ENCODE measurements at regions not wholly inside any gene's neighbourhood (a gene's known extent, or its start where the extent isn't known, plus 50 kb on each side); places are given as distances from the start of the nearest gene placed in this dataset.

DNA sequence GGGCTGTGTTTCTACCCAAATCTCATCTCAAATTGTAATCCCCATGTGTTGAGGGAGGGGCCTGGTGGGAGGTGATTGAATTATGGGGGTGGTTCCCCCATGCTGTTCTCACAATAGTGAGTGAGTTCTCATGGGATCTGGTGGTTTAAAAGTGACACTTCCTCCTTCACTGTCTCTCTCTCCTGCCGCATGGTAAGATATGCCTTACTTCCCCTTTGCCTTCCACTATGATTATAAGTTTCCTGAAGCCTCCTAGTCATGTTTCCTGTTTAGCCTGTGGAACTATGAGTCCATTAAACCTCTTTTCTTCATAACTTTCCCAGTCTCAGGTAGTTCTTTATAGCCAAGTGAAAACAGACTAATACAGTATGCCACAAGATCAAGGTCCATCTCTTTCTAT is 70.0 kb upstream of the MSX1 start:
- Histone ChIP-seq H3K9me3 (ENCODE audit: low read length) (no peaks in the 10 kb centered on the region), H3K36me3 (ENCODE audit: insufficient read depth, low read length) (no peaks in the 10 kb centered on the region), H3K27me3 (ENCODE audit: insufficient read depth, low read length, poor library complexity, severe bottlenecking) (no peaks in the 10 kb centered on the region), H3K27ac (ENCODE audit: low read depth, low read length) (no peak overlapping the region), H3K4me1 (ENCODE audit: insufficient read depth, low read length) (no peaks in the 10 kb centered on the region), H3K4me3 (ENCODE audit: low read length) (no peak overlapping the region)
- Mint-ChIP-seq H3K27me3 (peaks cover 7 to 13% of the 10 kb centered on the region in 2 donors), H3K4me3 (no peak overlapping the region), H3K4me1 (no peaks in the 10 kb centered on the region), H3K27ac (no peak overlapping the region), H3K9me3 (peaks cover 20 to 54% (median 32%) of the 10 kb centered on the region in 5 donors), H3K36me3 (peaks cover 0 to 37% (median 2%) of the 10 kb centered on the region in 3 donors)
- ChIA-PET POLR2A (no interaction called here), CTCF (no interaction called here)
- DNase-seq, result no peak

DNA sequence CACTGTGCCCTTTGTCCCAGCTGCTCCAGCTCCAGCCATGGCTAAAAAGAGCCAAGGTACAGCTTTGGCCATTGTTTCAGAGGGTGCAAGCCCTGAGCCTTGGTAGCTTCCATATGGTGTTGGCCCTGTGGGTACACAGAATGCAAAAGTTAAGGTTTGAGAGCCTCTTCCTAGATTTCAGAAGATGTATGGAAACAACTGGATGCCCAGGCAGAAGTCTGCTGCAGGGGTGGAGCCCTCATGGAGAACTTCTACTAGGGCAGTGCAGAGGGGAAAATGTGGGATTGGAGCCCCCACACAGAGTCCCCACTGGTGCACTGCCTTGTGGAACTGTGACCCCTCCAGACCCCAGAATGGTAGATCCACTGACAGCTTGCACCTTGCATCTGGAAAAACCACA is 70.9 kb upstream of the MSX1 start:
- Histone ChIP-seq H3K27me3 (ENCODE audit: insufficient read depth, low read length, poor library complexity, severe bottlenecking) (no peaks in the 10 kb centered on the region), H3K4me1 (ENCODE audit: insufficient read depth, low read length) (no peaks in the 10 kb centered on the region), H3K9me3 (ENCODE audit: low read length) (no peaks in the 10 kb centered on the region), H3K36me3 (ENCODE audit: insufficient read depth, low read length) (no peaks in the 10 kb centered on the region), H3K4me3 (ENCODE audit: low read length) (no peak overlapping the region), H3K27ac (ENCODE audit: low read depth, low read length) (no peak overlapping the region)
- DNase-seq, result no peak
- peaks cover 20 to 52% (median 32%) of the 10 kb centered on the region in 5 donors for H3K9me3 Mint-ChIP-seq
- peaks cover 7 to 9% of the 10 kb centered on the region in 2 donors for H3K27me3 Mint-ChIP-seq
- no peak overlapping the region for H3K4me3 Mint-ChIP-seq
- H3K36me3 Mint-ChIP-seq, result peaks cover 0 to 37% (median 2%) of the 10 kb centered on the region in 3 donors
- no peaks in the 10 kb centered on the region for H3K4me1 Mint-ChIP-seq
- ChIA-PET CTCF (no interaction called here), POLR2A (no interaction called here)
- H3K27ac Mint-ChIP-seq, result no peak overlapping the region

GRCh38 chr4:4787421-4787820 is 72.0 kb upstream of the MSX1 start:
- Histone ChIP-seq H3K27ac (ENCODE audit: low read depth, low read length) (no peak overlapping the region), H3K4me3 (ENCODE audit: low read length) (no peak overlapping the region), H3K36me3 (ENCODE audit: insufficient read depth, low read length) (no peaks in the 10 kb centered on the region), H3K27me3 (ENCODE audit: insufficient read depth, low read length, poor library complexity, severe bottlenecking) (no peaks in the 10 kb centered on the region), H3K4me1 (ENCODE audit: insufficient read depth, low read length) (no peaks in the 10 kb centered on the region), H3K9me3 (ENCODE audit: low read length) (no peaks in the 10 kb centered on the region)
- no peak for DNase-seq
- H3K27ac Mint-ChIP-seq, result no peak overlapping the region
- H3K4me3 Mint-ChIP-seq, result no peak overlapping the region
- no peaks in the 10 kb centered on the region for H3K4me1 Mint-ChIP-seq
- peaks cover 20 to 54% (median 30%) of the 10 kb centered on the region in 5 donors for H3K9me3 Mint-ChIP-seq
- peaks cover 0 to 9% of the 10 kb centered on the region in 2 donors for H3K27me3 Mint-ChIP-seq
- ChIA-PET POLR2A (no interaction called here), CTCF (no interaction called here)
- H3K36me3 Mint-ChIP-seq, result peaks cover 0 to 30% (median 0%) of the 10 kb centered on the region in 3 donors

DNA sequence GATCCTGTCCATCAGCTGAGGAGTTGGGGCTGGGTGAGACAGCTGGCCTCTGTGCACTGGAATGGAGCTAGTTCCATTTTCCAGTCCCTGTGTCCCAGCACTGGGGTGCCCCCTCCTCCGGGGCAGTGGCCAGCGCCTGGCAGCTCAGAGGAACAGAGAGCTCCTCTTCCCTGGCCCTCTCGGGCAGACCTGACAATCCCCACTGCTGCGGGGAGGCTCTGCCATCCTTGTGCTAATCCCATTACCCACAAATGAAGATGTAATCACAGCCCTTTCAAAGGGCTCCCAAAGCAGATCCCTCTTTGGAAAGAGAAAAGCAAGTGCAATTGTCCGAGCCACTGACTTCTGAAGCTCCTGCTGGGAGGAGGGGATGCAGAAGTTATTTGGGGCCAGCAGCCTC is 75.1 kb upstream of the MSX1 start:
- H3K4me1 Mint-ChIP-seq, result no peaks in the 10 kb centered on the region
- DNase-seq, result no peak
- peaks cover 0 to 21% (median 0%) of the 10 kb centered on the region in 3 donors for H3K36me3 Mint-ChIP-seq
- no peaks in the 10 kb centered on the region for H3K9me3 ChIP-seq (ENCODE audit: low read length)
- no peak overlapping the region for H3K27ac ChIP-seq (ENCODE audit: low read depth, low read length)
- ChIA-PET POLR2A (no interaction called here), CTCF (no interaction called here)
- no peaks in the 10 kb centered on the region for H3K27me3 ChIP-seq (ENCODE audit: insufficient read depth, low read length, poor library complexity, severe bottlenecking)
- no peak overlapping the region for H3K27ac Mint-ChIP-seq
- peak overlapping the region in 1 of 7 donors; percentile 40 for H3K4me3 Mint-ChIP-seq
- peaks cover 12 to 45% (median 20%) of the 10 kb centered on the region in 5 donors for H3K9me3 Mint-ChIP-seq
- H3K4me3 ChIP-seq (ENCODE audit: low read length), result no peak overlapping the region
- H3K4me1 ChIP-seq (ENCODE audit: insufficient read depth, low read length), result no peaks in the 10 kb centered on the region
- no peaks in the 10 kb centered on the region for H3K36me3 ChIP-seq (ENCODE audit: insufficient read depth, low read length)
- peaks cover 0 to 12% of the 10 kb centered on the region in 2 donors for H3K27me3 Mint-ChIP-seq

GRCh38 chr4:4783847-4784246 is 75.6 kb upstream of the MSX1 start:
- ChIA-PET POLR2A (no interaction called here), CTCF (no interaction called here)
- Histone ChIP-seq H3K36me3 (ENCODE audit: insufficient read depth, low read length) (no peaks in the 10 kb centered on the region), H3K27me3 (ENCODE audit: insufficient read depth, low read length, poor library complexity, severe bottlenecking) (no peaks in the 10 kb centered on the region), H3K9me3 (ENCODE audit: low read length) (no peaks in the 10 kb centered on the region), H3K4me1 (ENCODE audit: insufficient read depth, low read length) (no peaks in the 10 kb centered on the region), H3K4me3 (ENCODE audit: low read length) (no peak overlapping the region), H3K27ac (ENCODE audit: low read depth, low read length) (no peak overlapping the region)
- Mint-ChIP-seq H3K36me3 (peaks cover 0 to 16% (median 0%) of the 10 kb centered on the region in 3 donors), H3K27ac (peak overlapping the region in 1 of 8 donors; percentile 33), H3K4me3 (no peak overlapping the region), H3K4me1 (no peaks in the 10 kb centered on the region), H3K27me3 (peaks cover 0 to 14% of the 10 kb centered on the region in 2 donors), H3K9me3 (peaks cover 8 to 44% (median 16%) of the 10 kb centered on the region in 5 donors)
- DNase-seq, result no peak

DNA sequence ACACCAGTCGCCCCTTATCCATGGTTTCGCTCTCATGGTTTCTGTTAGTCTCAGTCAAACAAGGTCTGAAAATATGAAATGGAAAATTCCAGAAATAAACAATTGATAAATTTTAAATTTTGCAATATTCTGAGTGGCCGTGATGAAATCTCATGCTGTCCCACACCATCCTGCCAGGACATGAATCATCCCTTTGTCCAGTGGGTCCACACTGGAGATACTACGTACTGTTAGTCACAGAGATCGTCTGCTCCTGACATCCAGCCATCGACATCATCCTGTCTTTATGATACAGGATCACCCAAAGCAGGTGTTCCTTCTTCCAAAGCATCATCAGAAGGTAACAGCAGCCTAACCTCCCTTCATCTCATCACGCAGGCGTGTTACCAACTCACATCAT is 76.5 kb upstream of the MSX1 start:
- CTCF ChIA-PET, result no interaction called here
- H3K4me3 ChIP-seq (ENCODE audit: low read length), result no peak overlapping the region
- Mint-ChIP-seq H3K36me3 (peaks cover 0 to 12% (median 0%) of the 10 kb centered on the region in 3 donors), H3K4me1 (no peaks in the 10 kb centered on the region), H3K27ac (no peak overlapping the region), H3K4me3 (no peak overlapping the region), H3K9me3 (peaks cover 5 to 38% (median 13%) of the 10 kb centered on the region in 5 donors), H3K27me3 (peaks cover 0 to 18% of the 10 kb centered on the region in 2 donors)
- H3K27me3 ChIP-seq (ENCODE audit: insufficient read depth, low read length, poor library complexity, severe bottlenecking), result no peaks in the 10 kb centered on the region
- H3K27ac ChIP-seq (ENCODE audit: low read depth, low read length), result no peak overlapping the region
- DNase-seq, result no peak
- no peaks in the 10 kb centered on the region for H3K4me1 ChIP-seq (ENCODE audit: insufficient read depth, low read length)
- H3K9me3 ChIP-seq (ENCODE audit: low read length), result no peaks in the 10 kb centered on the region
- H3K36me3 ChIP-seq (ENCODE audit: insufficient read depth, low read length), result no peaks in the 10 kb centered on the region
- POLR2A ChIA-PET, result no interaction called here

- Histone ChIP-seq H3K36me3 (ENCODE audit: insufficient read depth, low read length) (no peaks in the 10 kb centered on the region), H3K27ac (ENCODE audit: low read depth, low read length) (no peak overlapping the region), H3K27me3 (ENCODE audit: insufficient read depth, low read length, poor library complexity, severe bottlenecking) (no peaks in the 10 kb centered on the region), H3K9me3 (ENCODE audit: low read length) (no peaks in the 10 kb centered on the region), H3K4me3 (ENCODE audit: low read length) (no peak overlapping the region), H3K4me1 (ENCODE audit: insufficient read depth, low read length) (no peaks in the 10 kb centered on the region)
- peaks cover 0 to 33% (median 9%) of the 10 kb centered on the region in 5 donors for H3K9me3 Mint-ChIP-seq
- no peaks in the 10 kb centered on the region for H3K4me1 Mint-ChIP-seq
- no peak overlapping the region for H3K27ac Mint-ChIP-seq
- peaks cover 0 to 18% of the 10 kb centered on the region in 2 donors for H3K27me3 Mint-ChIP-seq
- CTCF ChIA-PET, result no interaction called here
- H3K4me3 Mint-ChIP-seq, result no peak overlapping the region
- DNase-seq, result no peak
- POLR2A ChIA-PET, result no interaction called here
- H3K36me3 Mint-ChIP-seq, result peaks cover 0 to 6% (median 0%) of the 10 kb centered on the region in 3 donors
Observed at GRCh38 chr4:4781936-4782707, 77.3 kb upstream of the MSX1 start.

GRCh38 chr4:4780729-4781244 is 78.7 kb upstream of the MSX1 start:
- Mint-ChIP-seq H3K36me3 (peaks cover 0 to 10% (median 0%) of the 10 kb centered on the region in 3 donors), H3K4me3 (no peak overlapping the region), H3K4me1 (no peaks in the 10 kb centered on the region), H3K9me3 (peaks cover 0 to 30% (median 4%) of the 10 kb centered on the region in 5 donors), H3K27ac (no peak overlapping the region), H3K27me3 (peaks cover 0 to 18% of the 10 kb centered on the region in 2 donors)
- DNase-seq, result no peak
- Histone ChIP-seq H3K27me3 (ENCODE audit: insufficient read depth, low read length, poor library complexity, severe bottlenecking) (no peaks in the 10 kb centered on the region), H3K36me3 (ENCODE audit: insufficient read depth, low read length) (no peaks in the 10 kb centered on the region), H3K27ac (ENCODE audit: low read depth, low read length) (no peak overlapping the region), H3K9me3 (ENCODE audit: low read length) (no peaks in the 10 kb centered on the region), H3K4me1 (ENCODE audit: insufficient read depth, low read length) (no peaks in the 10 kb centered on the region), H3K4me3 (ENCODE audit: low read length) (no peak overlapping the region)
- CTCF ChIA-PET, result no interaction called here
- POLR2A ChIA-PET, result no interaction called here

Measured in CD8-positive, alpha-beta memory T cell (primary cell).